ENCODE measurements at regions not wholly inside any gene's neighbourhood (a gene's known extent, or its start where the extent isn't known, plus 50 kb on each side); places are given as distances from the start of the nearest gene placed in this dataset.

DNA sequence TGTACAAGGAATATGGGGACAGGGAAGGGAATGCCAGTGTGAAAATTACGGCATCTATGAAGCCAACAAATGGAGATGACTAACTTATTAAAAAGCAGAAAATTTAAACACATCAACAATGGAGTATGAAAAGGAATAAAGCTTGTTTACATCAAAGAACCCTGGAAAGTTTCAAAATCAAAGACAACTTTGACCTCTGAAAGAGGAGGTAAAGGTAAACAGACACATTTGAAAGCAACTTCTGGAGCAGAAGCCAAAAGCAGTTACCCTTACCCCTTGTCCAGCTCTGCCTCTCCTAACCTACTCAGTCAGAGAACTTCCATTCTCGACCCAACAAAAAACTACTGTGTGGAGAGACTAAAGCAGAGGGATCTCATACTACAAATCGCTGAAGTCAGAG, 184.3 kb downstream of the DUSP6 start:
- DNase-seq (ENCODE audit: low read depth): no peak
- no peak overlapping the region for H3K4me3 ChIP-seq (ENCODE audit: low read depth, low read length)
- TF ChIP-seq, protein P1, sequence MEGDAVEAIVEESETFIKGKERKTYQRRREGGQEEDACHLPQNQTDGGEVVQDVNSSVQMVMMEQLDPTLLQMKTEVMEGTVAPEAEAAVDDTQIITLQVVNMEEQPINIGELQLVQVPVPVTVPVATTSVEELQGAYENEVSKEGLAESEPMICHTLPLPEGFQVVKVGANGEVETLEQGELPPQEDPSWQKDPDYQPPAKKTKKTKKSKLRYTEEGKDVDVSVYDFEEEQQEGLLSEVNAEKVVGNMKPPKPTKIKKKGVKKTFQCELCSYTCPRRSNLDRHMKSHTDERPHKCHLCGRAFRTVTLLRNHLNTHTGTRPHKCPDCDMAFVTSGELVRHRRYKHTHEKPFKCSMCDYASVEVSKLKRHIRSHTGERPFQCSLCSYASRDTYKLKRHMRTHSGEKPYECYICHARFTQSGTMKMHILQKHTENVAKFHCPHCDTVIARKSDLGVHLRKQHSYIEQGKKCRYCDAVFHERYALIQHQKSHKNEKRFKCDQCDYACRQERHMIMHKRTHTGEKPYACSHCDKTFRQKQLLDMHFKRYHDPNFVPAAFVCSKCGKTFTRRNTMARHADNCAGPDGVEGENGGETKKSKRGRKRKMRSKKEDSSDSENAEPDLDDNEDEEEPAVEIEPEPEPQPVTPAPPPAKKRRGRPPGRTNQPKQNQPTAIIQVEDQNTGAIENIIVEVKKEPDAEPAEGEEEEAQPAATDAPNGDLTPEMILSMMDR (IDR thresholded peaks at IDR 0.05; ENCODE audit: insufficient read depth, low read depth, low read length, missing control alignments): no peak

DNA sequence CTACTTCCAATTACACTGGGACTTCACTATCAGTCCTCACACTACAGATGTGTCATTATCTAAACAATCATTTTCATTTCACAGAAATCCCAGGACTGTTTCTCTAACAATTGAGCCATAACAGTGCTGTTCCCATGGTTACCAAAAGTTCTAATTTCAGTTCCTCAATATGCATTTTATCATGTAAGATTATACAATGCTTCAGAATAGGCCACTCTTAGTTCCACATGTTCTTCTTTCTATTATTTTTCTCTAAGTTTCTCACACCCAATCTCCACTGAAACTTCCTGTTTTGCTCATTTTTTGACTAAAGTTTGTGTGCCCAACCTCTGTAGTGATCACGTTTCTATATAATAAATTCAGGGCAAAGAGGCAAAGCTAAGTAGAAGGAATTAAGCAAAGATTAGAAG, 185.8 kb downstream of the DUSP6 start:
- peak; percentile 79 for DNase-seq (ENCODE audit: low read depth)
- H3K4me3 ChIP-seq (ENCODE audit: low read depth, low read length): no peak overlapping the region
- TF ChIP-seq, protein P1 (IDR thresholded peaks at IDR 0.05; ENCODE audit: insufficient read depth, low read depth, low read length, missing control alignments): no peak

DNA sequence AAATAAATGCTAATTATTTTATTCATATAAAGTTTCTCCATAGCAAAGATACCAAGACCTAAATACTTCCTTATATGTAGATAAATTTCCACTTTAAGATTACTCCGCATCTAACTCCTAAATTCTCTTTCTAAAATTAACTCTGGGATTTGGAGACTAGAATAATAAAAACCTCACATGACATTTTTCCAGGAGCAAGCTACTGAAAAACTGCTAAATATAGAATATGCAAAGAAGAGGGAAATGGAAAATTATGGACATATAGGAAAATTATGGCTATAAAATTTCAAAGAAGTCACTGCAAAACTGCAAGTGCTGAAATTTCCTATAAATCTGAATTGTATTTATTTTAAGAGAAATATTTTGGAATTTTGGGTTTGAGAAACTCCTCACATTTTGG, 186.2 kb downstream of the DUSP6 start:
- no peak overlapping the region for H3K4me3 ChIP-seq (ENCODE audit: low read depth, low read length)
- TF ChIP-seq, protein P1 (IDR thresholded peaks at IDR 0.05; ENCODE audit: insufficient read depth, low read depth, low read length, missing control alignments): no peak
- no peak for DNase-seq (ENCODE audit: low read depth)

DNA sequence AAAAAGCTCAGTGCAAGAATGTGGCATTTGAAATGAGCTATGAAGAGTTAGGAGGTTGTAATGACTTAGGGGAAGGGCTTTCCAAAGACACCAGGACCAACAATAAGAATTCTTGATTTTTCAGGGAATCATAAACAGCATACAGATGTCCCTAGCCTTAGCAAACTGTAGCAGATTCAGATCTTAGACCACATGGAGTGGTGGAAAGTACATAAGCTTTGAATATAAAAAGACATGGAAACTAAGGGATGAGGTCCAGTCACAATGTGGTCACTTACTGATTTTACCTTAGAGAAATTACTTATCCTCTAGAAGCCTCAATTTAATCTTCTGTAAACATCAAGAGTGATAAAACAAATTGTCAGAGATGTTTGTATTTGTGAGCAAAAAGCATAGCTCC, 186.6 kb downstream of the DUSP6 start:
- H3K4me3 ChIP-seq (ENCODE audit: low read depth, low read length): no peak overlapping the region
- no peak for DNase-seq (ENCODE audit: low read depth)
- TF ChIP-seq, protein P1 (IDR thresholded peaks at IDR 0.05; ENCODE audit: insufficient read depth, low read depth, low read length, missing control alignments): no peak

DNA sequence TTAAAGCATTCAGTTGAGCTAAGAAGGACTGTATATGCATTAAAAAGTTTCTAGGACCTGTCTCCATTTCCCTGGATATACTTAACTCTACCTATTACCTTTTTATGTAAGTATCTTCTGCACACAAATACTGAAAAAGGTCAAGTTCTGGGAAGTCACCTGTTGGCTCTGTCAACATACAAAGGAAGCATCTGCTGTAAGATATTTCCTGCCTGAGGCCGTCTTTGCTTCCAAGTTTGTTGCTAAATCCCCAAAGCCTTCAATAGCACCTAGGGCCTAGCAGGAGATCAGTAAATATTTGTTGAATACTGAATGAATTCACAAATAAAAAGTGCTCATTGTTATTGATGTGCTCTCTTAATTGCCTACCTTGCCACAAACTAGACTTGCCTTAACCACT, 188.4 kb downstream of the DUSP6 start:
- no peak overlapping the region for H3K4me3 ChIP-seq (ENCODE audit: low read depth, low read length)
- TF ChIP-seq, protein P1 (IDR thresholded peaks at IDR 0.05; ENCODE audit: insufficient read depth, low read depth, low read length, missing control alignments): no peak

DNA sequence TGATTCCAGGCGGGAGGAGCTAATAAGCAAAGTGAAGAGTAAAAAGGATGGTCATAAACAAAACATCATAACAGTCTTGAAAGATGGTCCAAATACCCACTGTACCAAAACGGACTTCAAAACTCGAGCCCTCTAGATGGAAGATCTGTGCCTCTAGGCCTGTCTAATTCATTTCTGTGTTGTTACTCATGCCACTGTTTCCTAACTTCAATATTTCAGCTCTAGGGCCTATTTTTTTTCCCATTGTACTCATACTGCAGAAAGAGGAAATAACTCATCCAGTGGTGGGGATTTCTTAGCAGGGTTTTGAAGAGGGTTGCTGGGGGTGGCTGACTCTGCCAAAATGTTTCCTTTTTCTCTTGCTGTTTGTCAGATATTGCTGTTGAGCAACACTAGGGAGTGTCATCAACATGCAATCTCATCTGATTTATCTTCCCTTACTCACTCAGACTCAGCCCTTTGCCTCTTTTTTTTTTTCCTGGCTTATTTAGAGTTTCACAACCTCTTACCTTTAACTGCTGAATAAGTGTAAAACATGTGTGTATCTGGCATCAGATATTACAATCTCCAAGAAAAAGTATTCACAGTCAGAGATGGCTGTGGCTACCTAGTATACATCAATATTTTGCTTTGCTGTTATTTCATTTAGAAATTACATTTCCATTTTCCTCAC, 189.6 kb downstream of the DUSP6 start:
- DNase-seq (ENCODE audit: low read depth): peak; percentile 46
- TF ChIP-seq, protein P1 (IDR thresholded peaks at IDR 0.05; ENCODE audit: insufficient read depth, low read depth, low read length, missing control alignments): no peak

More for the DNA sequence above, 188.4 kb downstream of the DUSP6 start:
- no peak for DNase-seq (ENCODE audit: low read depth)

DNA sequence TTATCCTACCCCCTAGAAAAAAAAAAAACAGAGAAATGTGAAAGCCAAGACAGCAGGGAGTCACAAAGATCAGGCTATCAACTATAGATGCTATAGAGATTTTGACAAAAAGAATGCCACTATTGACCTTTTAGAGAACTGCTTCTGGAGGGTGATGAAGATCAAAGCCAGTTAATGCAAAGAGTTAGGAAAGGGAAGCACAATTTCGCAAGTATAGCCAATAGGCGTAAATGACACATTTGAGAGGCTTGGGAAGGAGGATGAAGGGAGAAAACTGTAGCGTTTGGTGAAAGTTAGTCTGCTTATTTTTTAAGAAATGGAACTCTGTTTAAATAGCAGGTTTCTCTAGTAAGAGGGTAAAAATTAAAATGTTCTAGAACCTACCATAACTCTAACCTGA, 190.7 kb downstream of the DUSP6 start:
- DNase-seq (ENCODE audit: low read depth): no peak
- TF ChIP-seq, protein P1 (IDR thresholded peaks at IDR 0.05; ENCODE audit: insufficient read depth, low read depth, low read length, missing control alignments): no peak
- no peak overlapping the region for H3K4me3 ChIP-seq (ENCODE audit: low read depth, low read length)

More for the DNA sequence above, 189.6 kb downstream of the DUSP6 start:
- H3K4me3 ChIP-seq (ENCODE audit: low read depth, low read length): no peak overlapping the region

All from GM12865 (cell line).